Activated CD4-positive, alpha-beta T cell treated with anti-CD3 and anti-CD28 coated beads, Interleukin-2, amount 50 U/mL, for 4 hours (primary cell): ENCODE measurements at regions not wholly inside any gene's neighbourhood (a gene's known extent, or its start where the extent isn't known, plus 50 kb on each side); places are given as distances from the start of the nearest gene placed in this dataset.

Source experiments
- DNase-seq, 2 experiments: peaks; one replicate each; pipeline ENCODE4 v3.0.0-alpha.2; 2020

- no peak for DNase-seq
Measured at GRCh38 chr5:1943481-1943880, 60.8 kb upstream of the IRX4 start.

- no peak for DNase-seq
Measured at GRCh38 chr5:1942630-1943029, 59.9 kb upstream of the IRX4 start.

GRCh38 chr5:1942158-1942557 lies 59.4 kb upstream of the IRX4 start:
- no peak for DNase-seq

- no peak for DNase-seq
Measured at GRCh38 chr5:1939256-1939655, 56.5 kb upstream of the IRX4 start.

GRCh38 chr5:1938310-1939000 lies 55.7 kb upstream of the IRX4 start:
- DNase-seq: no peak

GRCh38 chr5:1937590-1937989 lies 54.9 kb upstream of the IRX4 start:
- DNase-seq: no peak

GRCh38 chr5:1936901-1937300 lies 54.2 kb upstream of the IRX4 start:
- no peak for DNase-seq

- DNase-seq: no peak
Measured at GRCh38 chr5:1936413-1936812, 53.7 kb upstream of the IRX4 start.

GRCh38 chr5:1934801-1935429 lies 52.2 kb upstream of the IRX4 start:
- DNase-seq: no peak

GRCh38 chr5:1934056-1934394 lies 51.3 kb upstream of the IRX4 start:
- no peak for DNase-seq

- DNase-seq: no peak
Measured at GRCh38 chr5:1933364-1934055, 50.8 kb upstream of the IRX4 start.
